ENCODE measurements at regions not wholly inside any gene's neighbourhood (a gene's known extent, or its start where the extent isn't known, plus 50 kb on each side); places are given as distances from the start of the nearest gene placed in this dataset.

GRCh38 chr14:56449670-56450213 is 129.9 kb upstream of the TMEM260 start:
- TF ChIP-seq JAZF1 (CRISPR knock-in tag; IDR thresholded peaks at IDR 0.05) (no peak), IRF2 (CRISPR knock-in tag; IDR thresholded peaks at IDR 0.05; ENCODE audit: borderline replicate concordance, low read depth) (no peak), ELF4 (CRISPR knock-in tag; IDR thresholded peaks at IDR 0.05; ENCODE audit: low read depth) (no peak), CBFB (CRISPR knock-in tag; IDR thresholded peaks at IDR 0.05; ENCODE audit: low read depth) (no peak), NR1H2 (CRISPR knock-in tag; IDR thresholded peaks at IDR 0.05) (no peak), ATF2 (CRISPR knock-in tag; IDR thresholded peaks at IDR 0.05; ENCODE audit: borderline replicate concordance, low read depth) (no peak), SMAD4 (CRISPR knock-in tag; IDR thresholded peaks at IDR 0.05) (no peak), ZNF219 (CRISPR knock-in tag; IDR thresholded peaks at IDR 0.05; ENCODE audit: borderline replicate concordance) (no peak), ARID4B (CRISPR knock-in tag; IDR thresholded peaks at IDR 0.05; ENCODE audit: borderline replicate concordance) (no peak), SMAD3 (CRISPR knock-in tag; IDR thresholded peaks at IDR 0.05; ENCODE audit: borderline replicate concordance) (no peak), PREB (CRISPR knock-in tag; IDR thresholded peaks at IDR 0.05; ENCODE audit: borderline replicate concordance) (no peak), ZNF281 (CRISPR knock-in tag; IDR thresholded peaks at IDR 0.05) (no peak), FOXJ3 (CRISPR knock-in tag; IDR thresholded peaks at IDR 0.05; ENCODE audit: borderline replicate concordance) (no peak), ZSCAN18 (CRISPR knock-in tag; IDR thresholded peaks at IDR 0.05) (no peak), HMGA2 (CRISPR knock-in tag; IDR thresholded peaks at IDR 0.05) (no peak), JUN (CRISPR knock-in tag; IDR thresholded peaks at IDR 0.05) (no peak), ZNF425 (CRISPR knock-in tag; conservative IDR thresholded peaks at IDR 0.05) (no peak), IRF1 (CRISPR knock-in tag; IDR thresholded peaks at IDR 0.05) (no peak), ZBTB43 (CRISPR knock-in tag; IDR thresholded peaks at IDR 0.05) (no peak)
- H3K9me3 Mint-ChIP-seq, result peaks cover 43% of the 10 kb centered on the region
- H3K4me3 Mint-ChIP-seq, result no peak overlapping the region
- DNase-seq (ENCODE audit: low spot score) (no peak), ATAC-seq (no peak)
- H3K27me3 Mint-ChIP-seq (ENCODE audit: low read depth), result peaks cover 11% of the 10 kb centered on the region; the same call in 1 of the 2 replicates
- H3K36me3 Mint-ChIP-seq, result peaks cover 28% of the 10 kb centered on the region
- H3K4me1 Mint-ChIP-seq, result 0 out of 2 replicates have a peak, but pooled peaks cover 3% of the 10 kb centered on the region
- H3K27ac Mint-ChIP-seq, result no peak overlapping the region
- ChIA-PET CTCF (no interaction called here), POLR2A (no interaction called here)

Data from WTC11 (cell line).